GM12892 (cell line): ENCODE measurements at regions not wholly inside any gene's neighbourhood (a gene's known extent, or its start where the extent isn't known, plus 50 kb on each side); places are given as distances from the start of the nearest gene placed in this dataset.

Experiments used
- POLR2A ChIP-seq: IDR thresholded peaks from 2 replicates; pipeline ENCODE4 v1.6.1; 2011; ENCODE audit warnings: low read depth, low read length, control low read depth
- POLR2AphosphoS5 ChIP-seq: IDR thresholded peaks from 2 replicates; pipeline ENCODE4 v1.6.1; 2011; ENCODE audit warnings: low read depth, low read length, control low read depth
- TAF1 ChIP-seq: IDR thresholded peaks from 2 replicates; pipeline ENCODE4 v1.6.1; 2011; ENCODE audit warnings: low read depth, mild to moderate bottlenecking, control low read depth, low read length, borderline replicate concordance

GRCh38 chr9:79023134-79023580 lies 548.6 kb upstream of the TLE4 start:
- TF ChIP-seq POLR2AphosphoS5, result no peak
- TF ChIP-seq POLR2A, result no peak
- TF ChIP-seq TAF1, result no peak
